SK-N-SH (cell line): ENCODE measurements at regions not wholly inside any gene's neighbourhood (a gene's known extent, or its start where the extent isn't known, plus 50 kb on each side); places are given as distances from the start of the nearest gene placed in this dataset.

Experiments
- CTCF ChIA-PET: fragments of 300-600, 350-600 bp; formaldehyde crosslinking; extraction: SDS; loops from one replicate; lab custom pipeline; 2021; lab: Yijun Ruan, JAX
- POLR2A ChIA-PET: fragments of 350-600 bp; sonication (Branson Sonifier 250); formaldehyde crosslinking; extraction: SDS; loops from one replicate; lab custom pipeline; 2020; ENCODE audit warnings: antibody characterized with exemption, inconsistent platforms; lab: Yijun Ruan, JAX
- DNase-seq: peaks from one replicate; pipeline ENCODE4 v3.0.0; 2012
- H2AFZ ChIP-seq: fragments of 200-600 bp; sonication (generic); 2 replicates; pipeline ENCODE4 v1.8.1; 2016; ENCODE audit warnings: antibody characterized with exemption, mild to moderate bottlenecking, low read depth
- H3F3A ChIP-seq: fragments of 200-600 bp; sonication (generic); replicated peaks from 2 replicates; pipeline ENCODE3; 2016; ENCODE audit warnings: antibody characterized with exemption, mild to moderate bottlenecking; ENCODE audit not compliant: insufficient read depth
- H3K27ac ChIP-seq, 2 experiments: fragments of 200-500 bp in 1 of 2; fragments of 200-600 bp in 1 of 2; sonication (Bioruptor generic) in 1 of 2; sonication (generic), shearing (Covaris generic) in 1 of 2; 2 replicates each; pipeline versions ENCODE4 v1.5.1 to v1.6.1; 2014 to 2016; ENCODE audit warnings: low read depth in 2 of 2, inconsistent platforms in 1 of 2, low read length in 1 of 2, mild to moderate bottlenecking in 1 of 2, mixed read lengths in 1 of 2
- H3K27me3 ChIP-seq: fragments of 200-600 bp; sonication (generic), shearing (Covaris generic); 2 replicates; pipeline ENCODE4 v1.6.1; 2016; ENCODE audit warnings: mixed run types; ENCODE audit not compliant: insufficient read depth
- H3K36me3 ChIP-seq, 2 experiments: fragments of 200-500 bp in 1 of 2; fragments of 200-600 bp in 1 of 2; sonication (Bioruptor generic) in 1 of 2; sonication (generic) in 1 of 2; replicated peaks in 1 of 2; 2 replicates each; pipeline versions ENCODE3 to v1.5.1; 2014 to 2016; ENCODE audit warnings: low read length in 1 of 2, mild to moderate bottlenecking in 1 of 2; ENCODE audit not compliant: insufficient read depth in 2 of 2, control insufficient read depth in 1 of 2
- H3K4me1 ChIP-seq, 2 experiments: fragments of 200-500 bp in 1 of 2; fragments of 200-600 bp in 1 of 2; sonication (Bioruptor generic) in 1 of 2; sonication (generic), shearing (Covaris generic) in 1 of 2; 2 replicates each; pipeline versions ENCODE4 v1.5.1 to v1.6.1; 2014 to 2016; ENCODE audit warnings: low read depth in 1 of 2, low read length in 1 of 2, mixed run types in 1 of 2; ENCODE audit not compliant: insufficient read depth in 2 of 2, control insufficient read depth in 1 of 2
- H3K4me2 ChIP-seq: fragments of 200-600 bp; sonication (generic), shearing (Covaris generic); 2 replicates; pipeline ENCODE4 v1.6.1; 2017; ENCODE audit warnings: mixed run types
- H3K4me3 ChIP-seq, 2 experiments: fragments of 200-500 bp in 1 of 2; fragments of 200-600 bp in 1 of 2; sonication (Bioruptor generic) in 1 of 2; sonication (generic), shearing (Covaris generic) in 1 of 2; 2 replicates each; pipeline versions ENCODE4 v1.5.1 to v1.8.1; 2014 to 2016; ENCODE audit warnings: low read depth in 2 of 2, inconsistent platforms in 1 of 2, low read length in 1 of 2, mild to moderate bottlenecking in 1 of 2, mixed read lengths in 1 of 2, moderate library complexity in 1 of 2
- H3K79me2 ChIP-seq: fragments of 200-600 bp; sonication (generic); 2 replicates; pipeline ENCODE4 v1.8.1; 2017; ENCODE audit warnings: mild to moderate bottlenecking; ENCODE audit not compliant: insufficient read depth
- H3K9ac ChIP-seq: fragments of 200-600 bp; sonication (generic); 2 replicates; pipeline ENCODE4 v1.6.1; 2017; ENCODE audit warnings: mixed run types
- H3K9me2 ChIP-seq: fragments of 200-600 bp; sonication (generic); 2 replicates; pipeline ENCODE4 v1.6.1; 2017; ENCODE audit warnings: mixed run types
- H3K9me3 ChIP-seq: fragments of 200-600 bp; sonication (generic); 2 replicates; pipeline ENCODE4 v1.6.1; 2017; ENCODE audit warnings: mixed run types, mild to moderate bottlenecking, moderate library complexity
- H4K20me1 ChIP-seq: fragments of 200-600 bp; sonication (generic); 2 replicates; pipeline ENCODE4 v1.6.1; 2017; ENCODE audit warnings: mild to moderate bottlenecking, mixed run types; ENCODE audit not compliant: insufficient read depth
- ELF1 ChIP-seq: IDR thresholded peaks from 2 replicates; pipeline ENCODE4 v1.4.0; 2012
- EP300 ChIP-seq, 2 experiments: IDR thresholded peaks; 2 replicates each; pipeline versions ENCODE4 v1.4.0 to v1.6.1; 2012; ENCODE audit warnings: borderline replicate concordance in 1 of 2, low read depth in 1 of 2, low read length in 1 of 2
- FOXJ3 ChIP-seq: sonication (generic); formaldehyde crosslinking; IDR thresholded peaks from 2 replicates; pipeline ENCODE4 v1.5.1; 2020; ENCODE audit warnings: mild to moderate bottlenecking, missing genetic modification reagents
- FOXM1 ChIP-seq: IDR thresholded peaks from 2 replicates; pipeline ENCODE4 v1.4.0; 2012; ENCODE audit warnings: low read depth, mild to moderate bottlenecking
- GABPA ChIP-seq: IDR thresholded peaks from 2 replicates; pipeline ENCODE4 v1.4.0; 2012; ENCODE audit warnings: low read depth, mild to moderate bottlenecking
- JUND ChIP-seq: IDR thresholded peaks from 2 replicates; pipeline ENCODE4 v1.4.0; 2012
- MEF2A ChIP-seq: IDR thresholded peaks from 2 replicates; pipeline ENCODE4 v1.4.0; 2012; ENCODE audit warnings: low read depth, borderline replicate concordance
- NFIC ChIP-seq: IDR thresholded peaks from 2 replicates; pipeline ENCODE4 v1.4.0; 2012; ENCODE audit warnings: borderline replicate concordance
- NRF1 ChIP-seq: IDR thresholded peaks from 2 replicates; pipeline ENCODE4 v1.6.1; 2012; ENCODE audit warnings: low read depth, mild to moderate bottlenecking, low read length
- RCOR1 ChIP-seq: fragments of 150-350 bp; IDR thresholded peaks from 2 replicates; pipeline ENCODE4 v1.6.1; 2017; ENCODE audit warnings: antibody characterized with exemption, low read length
- REST ChIP-seq: IDR thresholded peaks from 2 replicates; pipeline ENCODE4 v1.6.1; 2012; ENCODE audit warnings: mild to moderate bottlenecking, low read depth, low read length, moderate library complexity
- TEAD4 ChIP-seq: IDR thresholded peaks from 2 replicates; pipeline ENCODE4 v1.4.0; 2012; ENCODE audit warnings: mild to moderate bottlenecking, borderline replicate concordance; ENCODE audit not compliant: insufficient read depth
- USF1 ChIP-seq: IDR thresholded peaks from 2 replicates; pipeline ENCODE4 v1.4.0; 2012; ENCODE audit warnings: low read depth, borderline replicate concordance
- YY1 ChIP-seq: IDR thresholded peaks from 2 replicates; pipeline ENCODE4 v1.4.0; 2012; ENCODE audit warnings: low read depth, mild to moderate bottlenecking
- ZBTB33 ChIP-seq: IDR thresholded peaks from 2 replicates; pipeline ENCODE4 v1.4.0; 2012; ENCODE audit warnings: low read depth, borderline replicate concordance
- WGBS: methylation state at CpG from one replicate; pipeline ENCODE4 v1.1.6; 2017; ENCODE audit warnings: low lambda C conversion rate; 5-methylcytosine and 5-hydroxymethylcytosine counted together

- peaks cover 0 to 9% of the 10 kb centered on the region in 2 experiments; a peak in 1 of 4 replicates for H3K4me1 ChIP-seq
- H2AFZ ChIP-seq = no peak overlapping the region
- no peak overlapping the region for H3K4me3 ChIP-seq
- H4K20me1 ChIP-seq = no peaks in the 10 kb centered on the region
- TF ChIP-seq JUND (no peak), NRF1 (no peak), TEAD4 (no peak), USF1 (no peak), YY1 (no peak), MEF2A (no peak), GABPA (no peak), FOXJ3 (CRISPR knock-in tag) (no peak), NFIC (no peak), ZBTB33 (no peak), FOXM1 (no peak), ELF1 (no peak), REST (no peak), RCOR1 (no peak), EP300 (IDR thresholded peaks at IDR 0.05; ENCODE audit: borderline replicate concordance in 1 of 2, low read depth in 1 of 2, low read length in 1 of 2) (no peak)
- H3K79me2 ChIP-seq = no peaks in the 10 kb centered on the region
- DNase-seq = no peak
- H3K27me3 ChIP-seq = no peaks in the 10 kb centered on the region
- no peak overlapping the region for H3K9ac ChIP-seq
- POLR2A ChIA-PET = no interaction called here
- H3K9me2 ChIP-seq = no peaks in the 10 kb centered on the region
- H3K9me3 ChIP-seq = no peaks in the 10 kb centered on the region
- H3F3A ChIP-seq = no peaks in the 10 kb centered on the region
- H3K27ac ChIP-seq = no peak overlapping the region
- H3K36me3 ChIP-seq = no peaks in the 10 kb centered on the region
- CTCF ChIA-PET = interaction anchor here (1.6 kb wide), 1 partner anchor 26 kb away, joined by 4 read pairs; no protein-coding TSS in a partner anchor
- no peak overlapping the region for H3K4me2 ChIP-seq
- WGBS = 8% methylated on average over 2 of the region's 2 CpGs
Measured at GRCh38 chr11:134689886-134690285, 277.8 kb upstream of the B3GAT1 start.
